Caco-2 (cell line): ENCODE measurements at regions not wholly inside any gene's neighbourhood (a gene's known extent, or its start where the extent isn't known, plus 50 kb on each side); places are given as distances from the start of the nearest gene placed in this dataset.

Source experiments
- BruUV-seq: library from RNA; stranded (reverse); fragments of 400-500 nt; replicated peaks from 2 replicates; lab custom pipeline; 2021; lab: Mats Ljungman, UMichigan
- CTCF ChIA-PET: fragments of 300-600 bp; sonication (Branson Sonifier 250); formaldehyde crosslinking; loops from one replicate; lab custom pipeline; 2022; ENCODE audit warnings: antibody characterized with exemption; lab: Charles Lee
- POLR2A ChIA-PET: fragments of 300-600 bp; sonication (Branson Sonifier 250); formaldehyde crosslinking; loops from one replicate; lab custom pipeline; 2022; ENCODE audit warnings: antibody characterized with exemption; lab: Charles Lee
- DNase-seq, 2 experiments: peaks; one replicate each; pipeline versions ENCODE4 v3.0.0 to v3.0.0-alpha.2; 2020 to 2022
- H3K27me3 ChIP-seq: replicated peaks from 2 replicates; pipeline ENCODE4 v1.6.0; 2011; ENCODE audit warnings: low read length; ENCODE audit not compliant: control insufficient read depth, insufficient read depth
- H3K36me3 ChIP-seq: 2 replicates; pipeline ENCODE4 v1.5.1; 2011; ENCODE audit warnings: low read length; ENCODE audit not compliant: control insufficient read depth, insufficient read depth
- H3K4me1 ChIP-seq: fragments of 250-450 bp; sonication (Bioruptor Pico); 2 replicates; pipeline ENCODE4 v1.5.1; 2020; ENCODE audit warnings: mild to moderate bottlenecking
- H3K4me3 ChIP-seq: 2 replicates; pipeline ENCODE4 v1.5.1; 2011; ENCODE audit warnings: low read depth, mild to moderate bottlenecking, control low read depth, low read length
- H3K9me3 ChIP-seq: fragments of 250-450 bp; sonication (Bioruptor Pico); 2 replicates; pipeline ENCODE4 v1.5.1; 2020; ENCODE audit warnings: mild to moderate bottlenecking, moderate library complexity
- H3K27ac Mint-ChIP-seq: one replicate; pipeline ENCODE4 v1.8.0; 2022; ENCODE audit warnings: mixed read lengths; ENCODE audit not compliant: unreplicated experiment
- H3K27me3 Mint-ChIP-seq: one replicate; pipeline ENCODE4 v1.8.0; 2022; ENCODE audit warnings: mixed read lengths; ENCODE audit not compliant: insufficient read depth, unreplicated experiment
- H3K36me3 Mint-ChIP-seq: one replicate; pipeline ENCODE4 v1.8.0; 2022; ENCODE audit warnings: mild to moderate bottlenecking, mixed read lengths; ENCODE audit not compliant: insufficient read depth, unreplicated experiment
- H3K4me1 Mint-ChIP-seq: one replicate; pipeline ENCODE4 v1.8.0; 2022; ENCODE audit warnings: low read depth, mixed read lengths; ENCODE audit not compliant: unreplicated experiment
- H3K4me3 Mint-ChIP-seq: one replicate; pipeline ENCODE4 v1.8.0; 2022; ENCODE audit warnings: mild to moderate bottlenecking, moderate library complexity, mixed read lengths; ENCODE audit not compliant: unreplicated experiment
- H3K9me3 Mint-ChIP-seq: one replicate; pipeline ENCODE4 v1.8.0; 2022; ENCODE audit warnings: mixed read lengths; ENCODE audit not compliant: unreplicated experiment
- CTCF ChIP-seq, 2 experiments: fragments of 200-600 bp in 1 of 2; IDR thresholded peaks; 1 replicate in 1 of 2; 2 replicates in 1 of 2; pipeline versions ENCODE4 v1.5.1 to v1.8.0; 2011 to 2022; ENCODE audit warnings: antibody characterized with exemption in 1 of 2, control low read depth in 1 of 2, inconsistent platforms in 1 of 2, low read depth in 1 of 2, low read length in 1 of 2, mild to moderate bottlenecking in 1 of 2, moderate library complexity in 1 of 2; ENCODE audit not compliant: insufficient read depth in 1 of 2, severe bottlenecking in 1 of 2, unreplicated experiment in 1 of 2
- intact Hi-C: fragments of 100-400 bp; cut with micrococcal nuclease; formaldehyde crosslinking; loops from one replicate; pipeline ENCODE4 v1.10.0; 2022; ENCODE audit not compliant: unreplicated experiment

- H3K4me1 ChIP-seq: no peaks in the 10 kb centered on the region
- H3K4me3 ChIP-seq: no peak overlapping the region
- Mint-ChIP-seq H3K27me3 (peaks cover 12% of the 10 kb centered on the region), H3K4me3 (no peak overlapping the region), H3K36me3 (no peaks in the 10 kb centered on the region), H3K4me1 (no peaks in the 10 kb centered on the region), H3K9me3 (no peaks in the 10 kb centered on the region), H3K27ac (no peak overlapping the region)
- POLR2A ChIA-PET: no interaction called here
- DNase-seq: no peak
- no peaks in the 10 kb centered on the region for H3K36me3 ChIP-seq
- CTCF ChIA-PET: no interaction called here
- no peaks in the 10 kb centered on the region for H3K9me3 ChIP-seq
- no peak for TF ChIP-seq CTCF (IDR thresholded peaks at IDR 0.05; ENCODE audit: insufficient read depth in 1 of 2, low read depth in 1 of 2, low read length in 1 of 2, severe bottlenecking in 1 of 2, unreplicated experiment in 1 of 2)
- H3K27me3 ChIP-seq: no peaks in the 10 kb centered on the region
- intact Hi-C loops: no loop called here
- no TSS peak for BruUV-seq
Observed at GRCh38 chr1:38530957-38531356, 328.6 kb downstream of the RRAGC start.

- Histone ChIP-seq H3K4me3 (no peak overlapping the region), H3K9me3 (no peaks in the 10 kb centered on the region), H3K36me3 (no peaks in the 10 kb centered on the region), H3K27me3 (no peaks in the 10 kb centered on the region), H3K4me1 (no peaks in the 10 kb centered on the region)
- DNase-seq: no peak
- Mint-ChIP-seq H3K4me1 (no peaks in the 10 kb centered on the region), H3K4me3 (no peak overlapping the region), H3K9me3 (no peaks in the 10 kb centered on the region), H3K27me3 (peaks cover 12% of the 10 kb centered on the region), H3K27ac (no peak overlapping the region), H3K36me3 (no peaks in the 10 kb centered on the region)
- ChIA-PET POLR2A (no interaction called here), CTCF (no interaction called here)
- no TSS peak for BruUV-seq
- intact Hi-C loops: no loop called here
- TF ChIP-seq CTCF (IDR thresholded peaks at IDR 0.05; ENCODE audit: insufficient read depth in 1 of 2, low read depth in 1 of 2, low read length in 1 of 2, severe bottlenecking in 1 of 2, unreplicated experiment in 1 of 2): no peak
Observed at GRCh38 chr1:38529946-38530345, 329.6 kb downstream of the RRAGC start.

- Mint-ChIP-seq H3K36me3 (no peaks in the 10 kb centered on the region), H3K27me3 (peaks cover 12% of the 10 kb centered on the region), H3K4me1 (no peaks in the 10 kb centered on the region), H3K4me3 (no peak overlapping the region), H3K9me3 (no peaks in the 10 kb centered on the region), H3K27ac (no peak overlapping the region)
- no peaks in the 10 kb centered on the region for H3K9me3 ChIP-seq
- ChIA-PET CTCF (no interaction called here), POLR2A (no interaction called here)
- intact Hi-C loops: no loop called here
- DNase-seq: no peak
- H3K27me3 ChIP-seq: no peaks in the 10 kb centered on the region
- no peaks in the 10 kb centered on the region for H3K4me1 ChIP-seq
- TF ChIP-seq CTCF (IDR thresholded peaks at IDR 0.05; ENCODE audit: insufficient read depth in 1 of 2, low read depth in 1 of 2, low read length in 1 of 2, severe bottlenecking in 1 of 2, unreplicated experiment in 1 of 2): no peak
- H3K36me3 ChIP-seq: no peaks in the 10 kb centered on the region
- no TSS peak for BruUV-seq
- H3K4me3 ChIP-seq: no peak overlapping the region
Observed at GRCh38 chr1:38529391-38529790, 330.2 kb downstream of the RRAGC start.
